Kidney epithelial cell (primary cell): ENCODE measurements at regions not wholly inside any gene's neighbourhood (a gene's known extent, or its start where the extent isn't known, plus 50 kb on each side); places are given as distances from the start of the nearest gene placed in this dataset.

Experiments
- DNase-seq: peaks from one replicate; pipeline ENCODE4 v3.0.0-alpha.2; 2010; ENCODE audit warnings: low read depth
- H3K27me3 ChIP-seq: 2 replicates; pipeline ENCODE4 v1.6.0; 2011; ENCODE audit warnings: low read length; ENCODE audit not compliant: control insufficient read depth, insufficient read depth
- H3K36me3 ChIP-seq: 2 replicates; pipeline ENCODE4 v1.5.1; 2011; ENCODE audit warnings: low read length; ENCODE audit not compliant: control insufficient read depth, insufficient read depth
- H3K4me3 ChIP-seq: 2 replicates; pipeline ENCODE4 v1.5.1; 2011; ENCODE audit warnings: low read depth, mild to moderate bottlenecking, control low read depth, low read length
- TF ChIP-seq, protein P1 (sequence below): IDR thresholded peaks from 2 replicates; pipeline ENCODE4 v1.5.1; 2011; ENCODE audit warnings: mild to moderate bottlenecking, moderate library complexity, low read length, control low read depth, inconsistent platforms; ENCODE audit not compliant: insufficient read depth, poor library complexity, severe bottlenecking

DNA sequence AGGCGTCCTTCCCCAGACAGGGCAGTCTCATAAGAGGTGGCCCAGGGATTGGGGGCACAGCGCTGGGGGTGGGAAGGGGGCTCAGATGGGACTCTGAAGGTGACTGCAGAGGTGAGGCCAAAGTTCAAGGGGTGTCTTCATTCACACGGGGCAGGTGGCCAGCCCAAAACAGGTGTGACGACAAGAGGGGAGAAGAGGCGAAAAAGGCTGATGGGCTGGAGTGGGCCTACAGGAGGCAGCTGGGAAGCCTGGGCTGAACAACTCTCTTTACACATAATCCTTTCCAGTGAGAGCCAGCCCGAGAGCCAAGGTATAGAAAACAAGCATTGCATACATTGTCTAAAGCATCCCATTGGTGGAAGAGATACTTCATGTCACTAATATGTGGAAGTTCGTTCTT lies 130.9 kb upstream of the ASB18 start:
- H3K36me3 ChIP-seq = no peaks in the 10 kb centered on the region
- DNase-seq = no peak
- TF ChIP-seq, protein P1, sequence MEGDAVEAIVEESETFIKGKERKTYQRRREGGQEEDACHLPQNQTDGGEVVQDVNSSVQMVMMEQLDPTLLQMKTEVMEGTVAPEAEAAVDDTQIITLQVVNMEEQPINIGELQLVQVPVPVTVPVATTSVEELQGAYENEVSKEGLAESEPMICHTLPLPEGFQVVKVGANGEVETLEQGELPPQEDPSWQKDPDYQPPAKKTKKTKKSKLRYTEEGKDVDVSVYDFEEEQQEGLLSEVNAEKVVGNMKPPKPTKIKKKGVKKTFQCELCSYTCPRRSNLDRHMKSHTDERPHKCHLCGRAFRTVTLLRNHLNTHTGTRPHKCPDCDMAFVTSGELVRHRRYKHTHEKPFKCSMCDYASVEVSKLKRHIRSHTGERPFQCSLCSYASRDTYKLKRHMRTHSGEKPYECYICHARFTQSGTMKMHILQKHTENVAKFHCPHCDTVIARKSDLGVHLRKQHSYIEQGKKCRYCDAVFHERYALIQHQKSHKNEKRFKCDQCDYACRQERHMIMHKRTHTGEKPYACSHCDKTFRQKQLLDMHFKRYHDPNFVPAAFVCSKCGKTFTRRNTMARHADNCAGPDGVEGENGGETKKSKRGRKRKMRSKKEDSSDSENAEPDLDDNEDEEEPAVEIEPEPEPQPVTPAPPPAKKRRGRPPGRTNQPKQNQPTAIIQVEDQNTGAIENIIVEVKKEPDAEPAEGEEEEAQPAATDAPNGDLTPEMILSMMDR = no peak
- H3K4me3 ChIP-seq = no peak overlapping the region
- no peaks in the 10 kb centered on the region for H3K27me3 ChIP-seq

DNA sequence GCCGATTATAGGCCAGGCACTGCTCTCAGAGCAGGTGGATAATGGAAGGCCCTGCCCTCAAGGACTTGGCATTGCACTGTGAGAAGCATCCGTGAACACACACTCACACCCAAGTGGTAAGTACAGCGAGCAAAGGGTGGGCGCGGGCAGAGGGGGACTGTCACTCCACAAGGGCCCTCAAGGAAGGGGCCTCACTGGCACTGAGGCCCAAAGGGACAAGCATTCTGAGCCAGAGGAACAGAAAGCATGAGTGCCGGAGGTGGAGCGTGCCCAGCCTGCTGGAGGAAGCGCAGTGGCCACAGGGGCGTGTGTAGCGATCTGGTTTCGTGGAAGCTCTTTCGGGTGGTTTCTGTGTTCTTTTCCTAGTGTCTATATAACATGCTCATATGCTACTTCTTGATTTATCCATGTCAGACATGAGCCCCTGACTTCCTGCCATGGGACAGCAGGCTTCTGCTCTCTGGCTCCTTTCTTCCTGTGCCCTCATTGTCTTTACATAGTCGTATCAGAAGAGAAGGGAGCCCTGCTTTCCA lies 132.7 kb upstream of the ASB18 start:
- Histone ChIP-seq H3K27me3 (no peaks in the 10 kb centered on the region), H3K4me3 (no peak overlapping the region), H3K36me3 (no peaks in the 10 kb centered on the region)
- TF ChIP-seq, protein P1 = no peak
- DNase-seq = no peak

DNA sequence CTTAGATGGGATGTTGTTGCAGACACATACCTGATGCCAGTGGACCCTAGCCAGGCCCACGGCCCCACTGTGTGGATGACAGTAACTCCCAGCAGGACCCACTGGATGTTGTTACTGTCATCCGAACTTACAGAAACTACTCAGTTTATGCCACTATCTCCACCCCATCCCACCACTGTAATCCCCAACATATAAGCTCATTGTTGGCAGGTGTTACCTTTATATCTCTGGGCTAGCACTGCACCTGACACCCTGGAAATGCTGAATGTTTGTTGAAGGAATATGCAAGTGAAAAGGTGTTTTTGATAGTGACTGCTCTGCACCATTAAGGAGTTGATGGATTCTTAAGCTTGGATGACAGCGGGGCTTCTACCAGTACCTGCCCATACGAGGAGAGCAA lies 133.5 kb upstream of the ASB18 start:
- DNase-seq = no peak
- TF ChIP-seq, protein P1 = no peak
- Histone ChIP-seq H3K36me3 (no peaks in the 10 kb centered on the region), H3K27me3 (no peaks in the 10 kb centered on the region), H3K4me3 (no peak overlapping the region)

DNA sequence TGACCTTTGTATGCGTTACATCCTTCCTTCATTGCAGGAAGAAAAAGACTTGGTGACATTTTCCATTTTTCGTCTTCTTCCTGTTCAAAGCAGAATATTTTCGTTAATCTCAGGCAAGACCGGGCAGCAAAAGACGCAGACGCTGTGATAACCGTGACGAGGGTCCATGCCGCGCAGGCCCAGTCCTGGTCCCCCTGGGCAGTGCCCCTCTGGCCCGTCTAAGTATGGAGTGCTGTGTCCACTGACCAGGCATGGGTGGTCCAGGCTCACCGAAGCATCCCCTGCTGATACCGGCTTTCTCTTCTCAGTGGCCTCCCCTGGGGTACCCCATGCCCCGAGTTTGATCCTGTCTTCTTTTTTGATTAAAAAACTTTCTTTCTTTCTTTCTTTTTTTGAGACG lies 135.2 kb upstream of the ASB18 start:
- H3K27me3 ChIP-seq = no peaks in the 10 kb centered on the region
- TF ChIP-seq, protein P1 = no peak
- H3K4me3 ChIP-seq = no peak overlapping the region
- H3K36me3 ChIP-seq = no peaks in the 10 kb centered on the region
- DNase-seq = no peak

DNA sequence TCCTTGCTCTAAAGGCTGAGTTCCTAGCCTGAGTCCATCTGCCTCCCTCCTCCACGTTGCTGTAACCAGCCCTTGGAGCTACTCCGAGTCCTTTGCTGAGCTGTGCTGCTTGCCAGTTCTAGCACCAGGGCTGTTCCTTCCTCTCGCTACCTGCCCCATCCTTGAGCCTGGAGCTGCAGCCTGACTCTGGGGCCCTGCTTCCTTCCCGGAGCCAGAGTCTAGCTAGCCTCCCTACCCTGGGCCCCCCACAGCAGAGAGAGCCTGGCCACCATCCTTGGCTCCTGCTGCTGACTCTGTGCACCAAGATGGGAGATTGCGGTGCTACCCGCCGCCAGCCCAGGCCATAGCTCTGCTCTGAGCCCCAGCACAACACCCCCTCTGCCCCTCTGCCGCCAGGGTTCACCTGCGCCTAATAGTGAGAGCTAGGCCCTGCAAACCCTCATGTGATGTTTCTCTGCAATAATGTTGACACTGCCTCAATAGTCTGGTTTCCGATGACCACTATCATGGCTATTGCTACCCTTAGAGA lies 135.9 kb upstream of the ASB18 start:
- no peaks in the 10 kb centered on the region for H3K36me3 ChIP-seq
- no peak for DNase-seq
- no peak overlapping the region for H3K4me3 ChIP-seq
- TF ChIP-seq, protein P1 = no peak
- no peaks in the 10 kb centered on the region for H3K27me3 ChIP-seq
